Fibroblast of pulmonary artery (primary cell): ENCODE measurements at regions not wholly inside any gene's neighbourhood (a gene's known extent, or its start where the extent isn't known, plus 50 kb on each side); places are given as distances from the start of the nearest gene placed in this dataset.

Experiments
- DNase-seq: peaks from one replicate; pipeline ENCODE4 v3.0.0-alpha.2; 2010; ENCODE audit warnings: low read depth
- H3K4me3 ChIP-seq: replicated peaks from 2 replicates; pipeline ENCODE4 v1.5.1; 2011; ENCODE audit warnings: low read depth, mild to moderate bottlenecking, control low read depth, low read length, moderate library complexity
- CTCF ChIP-seq: IDR thresholded peaks from 2 replicates; pipeline ENCODE4 v1.5.1; 2011; ENCODE audit warnings: mild to moderate bottlenecking, control low read depth, low read length, inconsistent platforms; ENCODE audit errors: missing control alignments

DNA sequence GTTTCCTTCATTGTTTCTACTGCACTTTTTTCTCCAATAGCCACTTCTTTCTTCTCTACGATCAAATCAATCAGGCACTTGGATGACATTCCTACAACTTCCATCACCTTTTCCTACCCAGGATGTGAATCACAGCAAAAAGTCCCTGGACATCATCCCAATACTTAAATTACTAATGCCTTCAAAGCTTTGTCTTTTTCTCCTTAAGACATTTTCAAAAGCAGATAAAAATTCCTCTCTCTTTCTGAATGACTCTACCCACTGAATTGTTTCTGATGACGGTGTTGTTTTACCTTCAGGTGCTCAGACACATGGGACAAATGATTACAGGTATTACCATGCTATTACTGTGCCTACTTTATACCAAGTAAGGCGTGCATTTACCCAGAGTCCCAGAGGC is 500.9 kb downstream of the FBXO15 start:
- no peak for TF ChIP-seq CTCF
- H3K4me3 ChIP-seq = no peak overlapping the region
- peak; percentile 79 for DNase-seq

DNA sequence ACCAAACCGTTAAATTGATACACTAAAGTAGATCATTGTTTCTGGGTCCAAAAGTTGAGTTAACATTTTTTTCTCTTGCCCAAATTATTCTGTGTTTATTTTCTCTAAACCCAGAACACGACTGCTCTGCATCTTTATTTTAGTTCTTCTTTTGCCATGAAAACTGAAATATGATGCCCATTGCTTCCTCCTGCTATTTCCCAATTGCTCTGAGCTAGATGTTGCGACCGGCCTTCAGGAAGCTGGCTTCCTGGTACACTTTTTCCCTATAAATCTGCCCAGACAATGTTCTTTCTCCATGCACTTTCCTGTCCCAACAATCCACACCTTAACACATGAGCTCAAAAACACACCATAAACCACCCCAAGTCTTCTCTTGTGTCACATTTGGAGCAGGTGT is 501.4 kb downstream of the FBXO15 start:
- H3K4me3 ChIP-seq = no peak overlapping the region
- TF ChIP-seq CTCF = no peak
- DNase-seq = peak; percentile 40

GRCh38 chr18:73645160-73645715 is 502.4 kb downstream of the FBXO15 start:
- no peak overlapping the region for H3K4me3 ChIP-seq
- DNase-seq = peak; percentile 33
- TF ChIP-seq CTCF = no peak

DNA sequence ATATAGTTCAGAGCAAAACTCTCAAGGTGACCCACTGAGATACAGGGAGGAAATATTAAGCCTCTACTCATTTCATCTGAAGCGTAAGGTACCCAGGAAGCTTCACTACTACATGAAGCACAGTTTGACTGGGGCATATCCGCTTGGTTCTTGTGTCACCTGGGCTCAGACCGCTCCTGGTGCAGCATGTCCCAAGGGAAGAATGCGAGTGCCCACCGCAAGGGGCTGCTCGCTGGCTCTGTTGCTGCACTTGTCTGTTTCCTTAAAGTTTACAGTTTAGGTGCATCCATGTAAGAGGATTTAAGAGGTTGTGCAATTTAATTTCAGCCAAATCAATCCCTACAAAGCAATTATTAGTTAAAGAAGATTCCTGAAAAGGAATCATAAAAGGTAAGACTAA is 507.8 kb downstream of the FBXO15 start:
- H3K4me3 ChIP-seq = no peak overlapping the region
- TF ChIP-seq CTCF = no peak
- no peak for DNase-seq

DNA sequence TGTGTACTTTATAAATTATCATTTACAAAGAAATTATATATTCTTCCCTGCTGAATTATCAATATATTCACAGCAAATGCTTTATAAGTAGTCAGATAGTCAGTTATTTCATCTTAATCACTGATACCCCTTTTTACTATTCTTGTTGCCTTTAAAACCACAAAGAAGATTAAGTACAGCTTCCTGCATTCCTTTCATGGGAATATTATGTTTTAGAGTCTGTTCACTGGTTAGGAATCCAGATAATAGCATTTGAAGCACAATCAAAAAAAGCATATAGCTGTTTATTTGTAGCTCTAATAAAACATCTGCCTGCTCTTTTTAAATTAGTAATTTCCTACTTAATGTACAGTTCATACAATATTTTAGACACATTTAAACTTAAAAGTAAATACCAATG is 508.9 kb downstream of the FBXO15 start:
- TF ChIP-seq CTCF = no peak
- no peak overlapping the region for H3K4me3 ChIP-seq
- DNase-seq = peak; percentile 52

DNA sequence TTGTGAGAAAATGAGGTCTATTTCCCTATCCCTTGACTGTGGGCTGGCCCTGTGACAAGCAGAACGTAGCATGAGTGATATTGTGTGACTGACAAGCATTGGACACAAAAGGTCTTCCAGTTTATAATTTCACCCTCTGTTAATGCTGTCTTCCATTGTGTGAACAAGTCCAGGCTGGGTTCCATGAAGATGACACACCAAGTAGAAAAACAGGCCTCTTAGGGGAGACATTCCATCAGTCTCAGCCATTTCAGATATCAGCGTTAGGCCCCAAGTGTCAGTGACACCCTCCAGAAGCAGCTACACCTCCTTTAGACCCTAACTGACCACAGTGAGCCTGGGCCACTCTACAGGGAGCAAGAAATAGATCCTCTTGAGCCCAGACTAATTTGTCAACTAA is 511.3 kb downstream of the FBXO15 start:
- TF ChIP-seq CTCF = no peak
- no peak for DNase-seq
- H3K4me3 ChIP-seq = no peak overlapping the region

GRCh38 chr18:73626859-73627258 is 520.8 kb downstream of the FBXO15 start:
- DNase-seq = no peak
- H3K4me3 ChIP-seq = no peak overlapping the region

More at GRCh38 chr18:73626859-73627258, 520.8 kb downstream of the FBXO15 start:
- TF ChIP-seq CTCF = no peak
